NCI-H2107 (cell line): ENCODE measurements at regions not wholly inside any gene's neighbourhood (a gene's known extent, or its start where the extent isn't known, plus 50 kb on each side); places are given as distances from the start of the nearest gene placed in this dataset.

ENCODE experiments used
- DNase-seq: peaks from one replicate; lab custom pipeline; 2025; lab: John Stamatoyannopoulos, UW

DNA sequence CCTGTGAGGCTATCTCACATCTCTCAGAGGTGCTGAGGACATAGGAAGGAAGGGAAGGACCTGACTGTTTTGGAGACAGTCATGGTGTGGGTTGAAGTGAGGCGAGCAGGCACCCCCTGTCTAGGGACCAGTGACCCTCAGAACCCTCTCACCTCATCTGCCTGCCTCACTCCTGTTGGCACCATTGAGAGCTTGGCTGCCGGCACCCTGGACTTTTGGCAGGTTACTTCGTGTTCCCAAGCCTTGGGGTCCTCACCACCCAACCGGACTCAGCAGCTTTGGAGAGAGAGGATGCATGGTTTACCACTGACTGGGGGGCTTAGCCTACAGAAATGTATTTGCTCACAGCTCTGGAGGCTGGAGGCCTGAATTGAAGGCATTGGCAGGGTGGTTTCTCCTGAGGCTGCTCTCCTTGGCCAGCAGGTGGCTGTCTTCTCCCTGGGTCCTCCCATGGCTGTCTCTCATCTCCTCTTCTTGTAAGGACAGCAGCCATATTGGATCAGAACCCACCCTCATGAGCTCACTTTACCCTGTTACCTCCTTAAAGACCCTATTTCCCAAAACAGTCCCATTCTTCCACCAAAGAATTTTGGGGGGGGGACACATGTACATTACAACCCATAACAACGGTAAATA lies 142.0 kb downstream of the TSN start:
- no peak for DNase-seq

DNA sequence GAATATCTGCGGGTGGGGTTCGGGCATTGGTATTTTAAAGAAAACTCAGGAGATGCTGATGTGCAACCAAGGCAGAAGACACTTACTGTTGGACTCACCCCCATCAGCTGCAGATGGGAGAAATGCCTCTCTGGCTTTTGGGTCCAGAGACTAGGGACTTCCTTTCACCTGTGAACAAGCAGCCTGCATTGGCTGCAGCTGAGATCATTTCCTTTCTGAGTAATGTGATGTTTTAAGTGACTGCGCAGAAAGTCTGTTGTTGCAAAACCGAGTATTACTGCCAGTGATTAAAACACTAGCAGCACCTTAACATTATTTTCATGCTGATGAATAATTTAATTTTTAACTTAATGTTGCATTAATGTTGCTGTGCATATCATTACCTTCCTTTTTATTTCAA lies 143.0 kb downstream of the TSN start:
- no peak for DNase-seq

DNA sequence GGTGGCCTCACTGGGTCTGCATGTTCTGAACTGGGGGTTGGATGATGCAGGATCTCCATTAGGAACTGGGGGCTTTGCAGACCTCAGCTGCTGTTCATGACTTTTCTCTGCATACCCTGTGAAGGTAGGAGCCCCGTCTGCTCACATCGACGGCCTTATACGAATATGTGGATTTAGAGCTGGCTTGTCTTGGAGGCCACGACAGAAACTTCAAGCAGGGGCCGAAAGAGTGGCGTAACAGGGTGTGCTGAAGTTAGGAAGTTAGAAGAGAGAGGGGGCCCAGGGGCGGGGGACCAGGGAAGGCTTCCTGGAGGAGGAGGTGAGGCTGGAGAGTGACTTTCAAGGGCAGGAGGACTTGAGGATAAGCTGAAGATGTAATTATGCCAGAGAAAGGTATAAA lies 144.9 kb downstream of the TSN start:
- DNase-seq, result no peak

DNA sequence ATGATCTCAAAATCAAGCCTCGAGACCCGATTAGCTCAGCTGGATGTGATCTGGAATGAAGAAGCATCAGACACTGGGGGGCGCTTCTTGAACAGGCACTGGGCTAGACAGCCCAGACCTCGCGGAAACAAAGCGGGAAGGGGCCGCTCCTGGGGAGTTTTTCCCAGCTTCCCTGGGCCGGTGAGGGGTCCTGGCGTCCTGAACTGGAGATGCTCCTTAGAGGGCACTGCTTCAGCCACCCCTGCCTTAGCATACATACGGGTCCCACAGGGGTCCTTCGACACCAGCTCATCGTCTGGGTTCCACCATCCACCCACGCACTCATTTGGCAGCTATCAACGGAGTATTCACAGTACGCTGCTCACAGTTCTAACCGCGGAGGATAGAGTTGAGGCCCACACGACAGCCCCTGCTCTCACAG lies 146.7 kb downstream of the TSN start:
- DNase-seq, result no peak

DNA sequence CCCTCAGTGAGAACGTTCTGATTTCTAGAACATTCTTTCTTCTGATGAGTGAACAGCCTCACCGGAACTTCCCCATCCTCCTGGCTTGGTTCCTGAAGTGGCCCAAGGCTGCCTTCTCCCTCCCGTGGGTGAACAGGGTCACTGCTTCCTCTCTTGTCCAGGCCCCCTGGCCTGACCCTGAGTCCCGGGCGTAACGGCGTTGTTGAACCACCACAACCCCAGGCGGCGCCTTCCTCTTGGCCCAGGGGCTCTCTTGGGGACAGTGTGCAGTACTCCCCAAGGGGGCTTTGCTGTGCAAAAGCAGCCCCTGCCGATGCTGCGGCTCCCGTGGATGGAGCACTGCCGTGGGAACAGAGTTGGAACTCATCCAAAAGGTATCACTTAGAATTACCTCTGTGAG lies 147.2 kb downstream of the TSN start:
- DNase-seq, result no peak

DNA sequence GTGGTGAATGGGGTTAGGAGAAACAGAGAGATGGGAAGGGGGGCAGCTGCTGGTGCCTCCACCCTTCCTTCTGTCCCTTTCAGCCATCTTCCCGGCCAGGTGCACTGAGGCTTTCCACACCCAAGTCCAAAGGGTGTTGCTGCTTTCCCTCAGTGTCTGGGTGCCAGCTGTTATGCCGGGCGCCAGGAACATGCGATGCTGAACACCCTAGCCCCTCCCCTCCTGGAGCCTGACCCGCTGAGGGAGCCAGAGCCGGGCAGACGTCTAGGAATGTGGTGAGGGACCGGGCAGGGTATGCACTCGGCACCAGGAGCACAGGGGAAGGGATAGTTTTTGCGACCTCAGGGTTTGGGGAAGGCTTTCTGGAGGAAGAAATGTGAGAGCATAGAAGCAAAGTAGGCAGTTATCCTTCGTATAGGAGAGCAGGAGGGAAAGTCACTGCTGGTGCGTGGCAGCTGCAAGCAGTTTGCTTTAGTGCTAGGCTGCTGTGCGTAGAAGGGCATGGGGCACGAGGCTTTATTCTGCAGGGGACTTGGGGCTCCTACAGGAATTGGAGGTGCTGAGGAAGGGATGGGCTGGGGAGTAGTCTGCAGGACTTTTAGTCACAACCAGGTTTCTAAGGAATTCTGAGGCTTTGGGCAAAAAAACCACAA lies 147.7 kb downstream of the TSN start:
- DNase-seq, result peak; percentile 27

DNA sequence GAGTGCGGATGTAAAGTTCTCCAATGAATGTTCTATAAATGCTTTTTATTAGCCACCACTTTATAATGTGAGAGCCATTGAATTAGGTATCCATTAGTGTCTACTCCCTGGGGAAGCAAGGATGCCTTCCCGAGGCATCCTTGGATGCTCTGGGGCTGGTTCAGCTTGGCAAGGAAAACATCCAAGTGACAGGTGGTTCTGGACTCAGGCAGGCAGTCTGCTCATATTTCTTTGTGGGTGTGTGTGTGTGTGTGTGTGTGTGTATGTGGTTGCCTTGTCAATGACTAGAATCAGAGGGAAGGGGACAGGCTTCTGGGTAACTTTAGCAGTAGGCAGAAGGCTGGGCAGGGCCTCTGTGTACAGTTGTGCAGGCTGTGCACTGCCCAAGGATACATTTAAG lies 149.2 kb downstream of the TSN start:
- DNase-seq, result no peak

DNA sequence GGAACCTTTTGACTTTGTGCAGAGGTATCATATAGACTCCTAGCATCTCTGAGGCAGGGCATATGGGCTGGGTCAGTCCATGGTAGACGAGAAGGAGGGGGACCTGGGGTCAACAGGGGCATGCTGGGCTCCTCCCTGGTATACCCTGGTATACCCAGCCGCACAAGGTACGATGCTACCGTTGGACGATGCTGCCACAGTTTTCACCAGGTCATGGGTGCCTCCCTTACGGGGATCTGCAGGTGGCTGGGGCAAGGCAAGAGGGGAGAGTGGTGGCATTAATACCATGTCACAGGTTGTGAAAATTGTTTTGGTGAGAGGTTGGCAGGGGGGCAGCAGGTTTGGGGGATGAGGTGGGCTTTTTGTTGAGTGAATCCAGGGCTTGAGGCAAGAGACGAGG lies 149.8 kb downstream of the TSN start:
- DNase-seq, result no peak

DNA sequence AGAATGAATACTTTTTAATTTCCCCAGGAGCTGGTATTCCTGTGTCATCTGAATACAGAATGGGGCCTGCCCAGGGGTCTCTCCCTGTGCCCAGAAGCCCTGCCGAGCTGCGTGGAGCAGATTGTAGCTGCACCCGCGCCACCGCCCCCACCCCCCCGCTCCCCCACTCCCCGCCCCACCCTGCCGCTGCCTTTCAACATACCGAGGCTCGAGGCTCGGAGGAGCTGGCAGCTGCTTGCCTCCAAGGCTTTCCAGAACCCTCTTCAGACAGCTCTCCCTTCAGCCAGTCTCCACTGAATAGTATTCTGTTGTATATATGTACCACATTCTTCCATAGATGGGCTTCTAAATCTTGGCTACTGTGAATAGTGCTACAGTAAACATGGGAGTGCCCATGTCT lies 150.7 kb downstream of the TSN start:
- no peak for DNase-seq

DNA sequence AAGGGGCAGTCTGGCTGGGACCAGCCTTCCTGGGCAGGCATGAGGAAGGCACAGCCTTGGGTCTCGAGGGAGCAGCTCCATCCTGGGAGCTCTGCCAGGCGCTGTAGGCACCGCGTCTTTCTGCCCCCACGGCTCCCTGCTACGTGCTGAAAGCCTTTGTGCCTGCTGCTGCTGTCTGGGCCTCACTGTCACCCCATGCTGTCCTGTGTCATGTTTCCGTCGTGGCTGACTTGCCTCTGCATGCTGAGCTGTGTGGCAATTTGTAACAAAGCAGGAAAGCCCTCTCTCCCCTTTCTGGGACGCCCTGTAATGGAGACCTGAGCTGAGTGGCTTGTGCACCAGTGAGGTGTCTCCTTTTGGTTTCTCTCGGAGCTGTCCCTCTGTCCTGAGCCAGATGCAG lies 152.5 kb downstream of the TSN start:
- peak; percentile 66 for DNase-seq

DNA sequence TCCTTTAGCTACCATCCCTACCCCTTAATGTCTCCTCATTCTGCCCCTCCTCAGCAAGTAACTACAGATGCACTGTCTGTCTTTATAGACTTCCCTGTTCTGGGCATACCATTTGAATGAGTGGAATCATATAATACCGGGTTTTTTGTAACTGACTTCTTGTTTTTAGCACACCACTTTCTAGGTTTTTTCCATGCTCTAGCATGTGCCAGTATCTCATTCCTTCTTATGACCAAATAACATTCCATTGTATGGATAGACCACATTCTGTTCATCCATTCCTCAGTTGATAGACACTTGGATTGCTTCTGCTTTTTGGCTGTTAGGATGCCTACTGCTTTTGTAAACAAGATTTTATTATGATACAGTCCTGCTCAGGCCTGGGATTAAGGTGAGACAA lies 154.7 kb downstream of the TSN start:
- DNase-seq, result no peak

DNA sequence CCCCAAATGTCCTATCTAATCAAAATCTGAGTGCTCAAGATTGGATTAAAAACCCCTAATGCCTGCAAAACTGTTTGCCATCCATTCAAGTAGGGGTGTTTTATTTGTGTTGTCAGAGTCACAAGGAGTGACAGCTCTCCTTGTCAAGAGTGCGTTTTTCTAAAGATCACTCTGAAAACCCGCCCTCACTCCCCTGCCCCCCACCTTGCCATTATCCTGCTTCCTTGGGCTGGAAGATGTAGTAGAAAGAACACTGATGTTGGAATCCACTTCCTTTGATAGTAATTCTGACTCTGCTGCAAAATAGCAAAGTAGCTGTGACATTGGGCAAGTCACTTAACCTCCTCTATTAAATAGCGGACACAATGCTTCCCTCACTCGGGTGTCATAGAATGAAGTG lies 155.6 kb downstream of the TSN start:
- DNase-seq, result no peak

DNA sequence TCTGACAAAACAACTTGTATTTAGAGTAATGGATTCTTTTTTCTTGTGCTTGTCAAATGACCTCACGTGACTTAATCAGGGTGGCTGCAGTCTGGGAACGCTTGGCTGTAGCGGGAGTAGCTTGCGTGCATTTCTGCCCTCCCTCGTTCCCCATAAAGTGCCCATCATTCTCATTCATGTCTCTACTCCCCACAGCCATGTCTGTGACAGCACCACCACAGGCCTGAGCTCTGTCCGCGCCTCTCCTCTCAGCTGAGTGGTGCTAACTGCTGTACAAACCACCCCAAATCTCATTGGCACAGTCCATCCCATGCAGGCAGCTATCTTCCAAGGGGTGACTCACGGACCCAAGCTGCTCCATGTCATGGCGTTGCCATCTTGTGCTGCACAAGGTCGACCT lies 161.7 kb downstream of the TSN start:
- DNase-seq, result no peak

DNA sequence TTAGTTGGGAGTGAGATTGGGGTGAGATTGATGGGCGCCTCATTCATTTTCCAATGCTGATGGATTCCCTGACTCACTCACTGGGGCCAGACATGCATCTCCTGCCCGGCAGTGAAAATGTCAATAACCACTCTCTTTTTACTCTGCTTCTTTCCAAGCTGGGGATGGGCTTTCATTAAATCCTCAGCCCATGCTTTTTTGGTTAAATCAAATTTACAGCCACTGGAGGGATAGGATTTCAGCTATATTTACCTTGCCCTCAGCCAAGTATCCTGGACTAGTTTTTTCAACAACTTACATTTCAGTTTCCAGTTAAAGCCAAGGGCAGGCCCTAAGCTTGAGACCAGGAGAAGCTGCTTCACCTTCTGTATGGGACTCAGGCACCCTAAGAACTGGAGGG lies 162.8 kb downstream of the TSN start:
- DNase-seq, result no peak

DNA sequence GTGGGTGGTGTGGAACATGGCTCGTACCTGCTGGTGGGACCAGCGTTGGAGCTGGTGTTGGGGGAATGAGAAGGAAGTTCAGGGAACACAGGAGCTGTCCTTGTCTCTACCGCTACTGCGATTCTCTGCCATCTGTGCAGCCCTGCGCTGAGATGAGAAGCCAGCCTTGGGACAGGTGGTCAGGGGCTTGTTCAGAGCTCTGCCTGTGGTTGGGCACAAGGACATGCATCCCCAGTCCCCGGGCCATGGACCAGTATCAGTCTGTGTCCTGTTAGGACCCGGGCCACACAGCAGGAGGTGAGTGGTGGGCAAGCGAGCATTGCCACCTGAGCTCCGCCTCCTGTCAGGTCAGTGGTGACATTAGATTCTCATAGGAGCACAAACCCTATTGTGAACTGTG lies 164.4 kb downstream of the TSN start:
- DNase-seq, result no peak

DNA sequence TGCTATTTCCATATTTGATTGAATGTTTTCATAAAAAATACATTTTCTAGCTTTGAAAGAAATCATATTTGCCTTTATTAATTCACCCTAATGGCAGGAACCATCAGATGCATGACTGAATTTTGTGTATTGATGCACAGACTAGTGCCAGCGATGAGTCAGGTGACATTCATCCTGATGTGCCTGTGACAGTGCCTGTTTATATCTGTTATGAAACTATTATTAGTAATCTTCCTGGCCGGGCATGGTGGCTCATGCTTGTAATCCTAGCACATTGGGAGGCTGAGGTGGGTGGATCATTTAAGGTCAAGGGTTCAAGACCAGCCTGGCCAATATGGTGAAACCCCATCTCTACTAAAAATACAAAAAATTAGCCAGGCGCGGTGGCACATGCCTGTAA lies 170.0 kb downstream of the TSN start:
- DNase-seq, result no peak

DNA sequence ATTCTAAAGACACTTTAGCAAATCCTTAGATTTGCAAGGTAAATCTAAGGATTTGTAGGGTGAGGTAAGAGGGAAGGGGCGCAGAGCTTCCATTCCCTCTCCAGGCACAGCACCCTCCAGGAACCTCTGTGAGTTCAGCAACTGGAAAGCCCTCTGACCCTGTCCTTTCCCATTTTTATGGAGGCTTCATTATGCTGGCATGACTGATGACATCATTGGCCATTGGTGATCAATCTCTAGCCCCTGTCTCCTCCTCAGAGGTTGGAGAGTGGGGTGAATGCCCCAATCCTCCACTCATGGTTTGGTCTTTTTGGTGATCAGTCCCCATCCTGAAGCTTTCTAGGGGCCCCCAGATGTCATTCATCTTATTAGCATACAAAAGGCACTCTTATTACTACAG lies 187.8 kb downstream of the TSN start:
- DNase-seq, result no peak

DNA sequence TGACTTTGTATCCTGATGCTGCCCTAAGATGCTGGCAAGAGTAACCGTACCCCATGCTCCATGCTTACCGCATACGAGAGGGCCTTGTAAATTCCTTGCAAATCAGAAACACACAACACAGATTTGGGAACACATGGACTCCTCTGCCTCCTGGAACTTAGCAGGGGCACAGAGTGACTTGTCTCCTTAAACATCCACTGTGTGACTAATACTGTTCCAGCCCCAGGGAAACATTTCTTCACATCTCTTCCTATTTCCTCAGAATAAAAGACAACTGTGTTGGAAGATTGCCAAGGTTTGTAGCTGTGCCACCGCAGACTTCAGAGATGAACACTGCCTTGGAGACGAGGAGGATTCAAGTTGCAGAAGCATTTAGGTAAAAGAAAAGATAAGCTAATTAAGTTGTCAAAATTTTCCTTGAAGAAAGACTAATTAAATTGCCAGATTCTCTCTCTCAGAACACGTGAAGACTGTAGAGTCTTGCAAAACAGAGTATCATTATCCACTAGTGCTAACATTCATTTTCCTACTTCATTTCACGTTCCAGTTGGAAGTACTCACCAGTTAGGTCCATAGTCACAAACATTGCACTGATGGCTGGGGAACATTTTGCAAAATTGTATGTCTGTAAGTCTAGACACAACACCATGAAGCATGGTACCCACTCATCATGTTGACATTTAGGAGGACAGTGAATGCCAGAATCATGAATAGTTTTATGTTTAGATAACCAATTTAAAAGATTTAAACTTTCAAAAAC lies 188.8 kb downstream of the TSN start:
- no peak for DNase-seq

DNA sequence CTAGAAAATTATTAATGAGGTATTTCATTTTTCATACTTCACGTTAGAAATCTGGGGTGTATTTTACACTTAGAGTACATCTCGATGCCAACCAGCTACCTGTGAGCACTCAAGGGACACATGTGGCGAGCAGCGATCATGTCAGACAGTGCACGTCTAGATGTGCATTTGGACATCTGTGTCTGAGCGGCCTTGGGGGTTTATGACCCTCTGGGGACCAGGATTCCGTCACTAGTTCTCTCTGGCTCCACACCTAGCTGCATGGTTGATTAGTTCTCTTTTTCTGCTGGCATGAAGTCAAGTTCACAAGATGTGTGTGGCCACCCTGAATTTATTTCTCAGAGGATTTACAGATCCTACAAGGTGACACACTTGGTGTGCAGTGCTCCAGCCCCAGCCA lies 192.2 kb downstream of the TSN start:
- DNase-seq, result no peak

DNA sequence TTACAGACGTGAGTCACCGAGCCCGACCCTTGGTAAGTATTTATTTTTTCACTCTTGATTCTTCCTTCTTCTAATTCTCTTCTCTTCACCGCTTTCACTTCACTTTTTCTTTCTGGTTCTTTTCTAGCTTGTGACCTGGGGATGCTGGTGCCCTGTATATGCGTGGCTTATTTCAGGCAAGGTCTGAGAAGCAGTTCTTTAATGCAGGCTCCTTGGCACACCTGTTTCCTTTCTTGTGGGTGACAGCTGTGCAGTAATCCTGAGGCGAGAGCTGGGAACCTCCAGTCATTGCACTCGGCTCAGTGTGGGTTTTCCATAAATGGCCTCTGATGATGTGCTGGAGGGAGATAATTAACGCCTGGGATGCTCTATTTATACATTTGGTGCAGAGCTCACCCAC lies 193.8 kb downstream of the TSN start:
- DNase-seq, result no peak

DNA sequence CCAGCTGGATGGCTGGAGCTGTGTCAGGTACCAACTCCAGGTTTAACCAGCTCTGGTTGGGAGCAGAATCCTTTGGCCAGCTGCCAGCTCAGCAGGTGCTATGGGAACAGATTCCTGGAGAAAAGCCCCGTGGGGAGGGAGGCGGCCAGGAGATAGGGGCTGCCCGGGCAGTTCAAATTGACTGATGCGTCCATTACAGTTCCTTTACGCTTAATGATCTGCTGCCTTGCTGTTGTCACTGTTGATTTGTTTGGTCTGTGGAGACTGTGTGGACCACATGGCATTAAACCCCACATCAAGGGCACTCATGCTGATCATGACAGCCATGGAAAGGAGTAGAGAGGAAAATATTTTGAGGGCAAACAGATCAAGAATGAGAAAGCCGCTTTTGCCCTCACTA lies 200.0 kb downstream of the TSN start:
- DNase-seq, result no peak

DNA sequence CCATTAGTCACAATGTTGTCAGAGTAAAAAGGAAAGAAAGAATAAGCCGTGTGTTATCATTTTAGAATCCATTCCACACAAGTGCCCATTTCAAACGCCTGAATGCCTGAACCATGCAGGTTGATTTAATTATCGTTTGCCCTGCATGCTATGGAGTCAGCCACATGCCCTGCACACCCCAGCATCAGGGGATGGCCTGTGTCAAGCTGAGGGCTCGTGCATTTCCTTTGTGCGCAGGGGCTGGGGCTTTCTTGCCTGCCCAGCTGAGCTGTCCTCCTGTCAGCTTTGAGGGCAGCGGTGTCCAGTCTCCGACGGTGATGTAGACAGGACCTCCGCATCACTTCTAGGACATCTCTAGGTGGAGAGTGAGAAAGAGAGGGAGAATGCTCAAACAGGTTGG lies 200.4 kb downstream of the TSN start:
- DNase-seq, result no peak

DNA sequence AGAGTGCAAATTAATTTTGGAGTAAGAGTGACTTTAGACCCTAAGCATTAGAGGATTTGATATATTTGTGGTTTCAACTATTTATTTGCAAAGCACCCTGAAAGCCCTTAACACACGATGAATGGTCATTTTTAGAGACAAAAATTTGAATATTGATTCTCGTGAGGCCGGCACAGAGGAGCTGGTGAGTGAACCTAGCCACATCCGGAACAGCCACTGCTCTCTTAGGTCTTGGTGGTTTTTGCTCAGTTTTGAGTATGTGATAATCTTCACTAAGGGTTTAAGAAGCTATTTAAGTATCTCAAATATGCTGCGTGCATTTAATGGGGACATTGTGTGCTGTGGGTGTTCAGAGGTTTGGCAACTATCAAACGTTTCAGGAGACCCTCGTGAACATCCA lies 204.8 kb downstream of the TSN start:
- DNase-seq, result no peak

DNA sequence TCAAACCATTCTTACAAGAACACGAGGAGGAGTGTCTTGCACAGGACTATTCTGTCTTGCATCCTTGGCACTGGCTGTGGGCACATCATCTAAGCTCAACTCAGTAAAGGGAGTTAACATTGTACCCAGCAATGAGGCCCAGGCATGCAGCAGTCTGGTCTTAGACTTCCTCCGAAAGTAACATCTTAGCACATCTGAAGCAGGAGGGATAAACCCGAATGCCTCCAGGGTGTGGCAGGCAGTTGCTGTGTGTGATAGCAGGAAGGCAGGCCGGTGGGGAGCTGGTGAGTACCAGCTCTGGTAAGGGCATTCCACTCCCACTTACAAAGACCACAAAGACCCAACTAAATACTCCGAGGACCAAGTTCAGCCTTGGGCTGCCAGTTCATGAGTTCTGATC lies 206.3 kb downstream of the TSN start:
- no peak for DNase-seq
